Kidney (tissue), 13 donors: ENCODE measurements at regions not wholly inside any gene's neighbourhood (a gene's known extent, or its start where the extent isn't known, plus 50 kb on each side); places are given as distances from the start of the nearest gene placed in this dataset.
"Not testable (repeated sequence)": the region's sequence is repeated elsewhere in the genome, so short reads cannot be mapped to it uniquely, and the experiment has no call there.

Experiments
- DNase-seq, 5 donors: peaks; one replicate each; pipeline ENCODE4 v3.0.0-alpha.2; 2013 to 2020
- FAIRE-seq: peaks from 2 replicates; lab custom pipeline; 2012; peaks lifted over from hg19 to GRCh38; lab: Jason Lieb, UNC
- H3K27ac ChIP-seq, 2 donors: one replicate each; pipeline ENCODE4 v1.7.0; 2013; ENCODE audit warnings: low read depth in 2 of 2, low read length in 2 of 2, inconsistent platforms in 1 of 2
- H3K27me3 ChIP-seq: one replicate; pipeline ENCODE4 v1.7.1; 2013; ENCODE audit warnings: low read length, inconsistent platforms; ENCODE audit not compliant: control insufficient read depth, insufficient read depth
- H3K36me3 ChIP-seq, 3 donors: one replicate each; pipeline versions ENCODE4 v1.7.0 to v1.7.1; 2013; ENCODE audit warnings: low read length in 3 of 3, control low read depth in 1 of 3, inconsistent platforms in 1 of 3; ENCODE audit not compliant: insufficient read depth in 3 of 3, control insufficient read depth in 2 of 3
- H3K4me1 ChIP-seq, 3 donors: one replicate each; pipeline versions ENCODE4 v1.7.0 to v1.7.1; 2013; ENCODE audit warnings: low read length in 3 of 3, inconsistent platforms in 1 of 3, low read depth in 1 of 3; ENCODE audit not compliant: control insufficient read depth in 2 of 3, insufficient read depth in 2 of 3
- H3K4me3 ChIP-seq, 3 donors: one replicate each; pipeline versions ENCODE4 v1.7.0 to v1.8.1; 2013; ENCODE audit warnings: low read length in 3 of 3, control low read depth in 1 of 3, inconsistent platforms in 1 of 3
- H3K9ac ChIP-seq, 3 donors: one replicate each; pipeline versions ENCODE4 v1.7.0 to v1.7.1; 2013; ENCODE audit warnings: low read length in 3 of 3, control low read depth in 1 of 3, inconsistent platforms in 1 of 3
- H3K9me3 ChIP-seq, 3 donors: one replicate each; pipeline versions ENCODE4 v1.7.0 to v1.7.1; 2013; ENCODE audit warnings: low read length in 3 of 3, control low read depth in 1 of 3, inconsistent platforms in 1 of 3; ENCODE audit not compliant: control insufficient read depth in 2 of 3, insufficient read depth in 1 of 3
- intact Hi-C: fragments of 100-400 bp; cut with DNase I; formaldehyde crosslinking; loops from one replicate; pipeline ENCODE4 v1.11.1; 2022
- TF ChIP-seq, protein P1 (sequence below): IDR thresholded peaks from 3 replicates; pipeline ENCODE4 v1.5.1; 2012; ENCODE audit warnings: mild to moderate bottlenecking, moderate library complexity, borderline replicate concordance; ENCODE audit not compliant: insufficient read depth; ENCODE audit errors: extremely low read depth
- donor health status: control.
- donor health status: control.
- donor health status: control.
- donor health status: control.
- donor health status: control.
- donor health status: DM: yes; HTN: yes; CAD: no.
- donor health status: Normal renal cell carcinoma (clear cell type).

DNA sequence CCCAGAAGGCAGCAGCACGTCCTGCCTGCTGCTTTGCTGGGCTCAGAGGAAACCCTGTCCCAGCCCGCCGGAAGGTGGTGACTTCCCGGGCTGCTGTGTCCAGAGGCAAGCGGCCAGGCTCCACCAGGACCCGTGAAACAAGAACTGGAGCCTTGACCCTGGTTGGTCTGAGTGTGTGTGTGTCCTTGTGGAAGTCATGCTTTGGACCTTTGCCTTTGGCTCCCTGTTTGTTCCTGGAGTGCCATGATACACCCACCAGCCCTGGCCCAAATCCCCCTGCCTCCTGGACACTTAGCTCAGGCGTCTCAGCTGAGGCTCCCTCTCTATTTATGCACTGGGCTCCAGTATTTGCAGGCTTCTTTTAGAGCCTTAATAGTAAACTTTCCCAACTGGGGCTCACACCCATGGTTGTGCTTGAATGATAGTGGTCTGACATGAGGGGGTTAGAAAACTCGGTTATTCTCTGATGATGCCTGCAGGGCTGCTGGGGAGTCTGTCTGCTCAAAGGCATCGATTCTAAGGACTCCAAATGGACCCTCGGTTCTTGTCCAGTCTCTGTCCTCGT lies 72.2 kb downstream of the C9orf50 start:
- TF ChIP-seq, protein P1, sequence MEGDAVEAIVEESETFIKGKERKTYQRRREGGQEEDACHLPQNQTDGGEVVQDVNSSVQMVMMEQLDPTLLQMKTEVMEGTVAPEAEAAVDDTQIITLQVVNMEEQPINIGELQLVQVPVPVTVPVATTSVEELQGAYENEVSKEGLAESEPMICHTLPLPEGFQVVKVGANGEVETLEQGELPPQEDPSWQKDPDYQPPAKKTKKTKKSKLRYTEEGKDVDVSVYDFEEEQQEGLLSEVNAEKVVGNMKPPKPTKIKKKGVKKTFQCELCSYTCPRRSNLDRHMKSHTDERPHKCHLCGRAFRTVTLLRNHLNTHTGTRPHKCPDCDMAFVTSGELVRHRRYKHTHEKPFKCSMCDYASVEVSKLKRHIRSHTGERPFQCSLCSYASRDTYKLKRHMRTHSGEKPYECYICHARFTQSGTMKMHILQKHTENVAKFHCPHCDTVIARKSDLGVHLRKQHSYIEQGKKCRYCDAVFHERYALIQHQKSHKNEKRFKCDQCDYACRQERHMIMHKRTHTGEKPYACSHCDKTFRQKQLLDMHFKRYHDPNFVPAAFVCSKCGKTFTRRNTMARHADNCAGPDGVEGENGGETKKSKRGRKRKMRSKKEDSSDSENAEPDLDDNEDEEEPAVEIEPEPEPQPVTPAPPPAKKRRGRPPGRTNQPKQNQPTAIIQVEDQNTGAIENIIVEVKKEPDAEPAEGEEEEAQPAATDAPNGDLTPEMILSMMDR: no peak
- peak overlapping the region in 1 of 3 donors; percentile 81 for H3K9ac ChIP-seq
- H3K9me3 ChIP-seq: no peaks in the 10 kb centered on the region
- peaks cover 0 to 13% (median 7%) of the 10 kb centered on the region in 3 donors for H3K4me1 ChIP-seq
- no peaks in the 10 kb centered on the region for H3K27me3 ChIP-seq
- H3K36me3 ChIP-seq: no peaks in the 10 kb centered on the region
- DNase-seq: peak in 3 of 5 donors; percentile 26 to 90 (median 41)
- intact Hi-C loops: no loop called here
- H3K4me3 ChIP-seq: no peak overlapping the region
- no peak for FAIRE-seq
- H3K27ac ChIP-seq: peak overlapping the region; percentile 78 to 87

DNA sequence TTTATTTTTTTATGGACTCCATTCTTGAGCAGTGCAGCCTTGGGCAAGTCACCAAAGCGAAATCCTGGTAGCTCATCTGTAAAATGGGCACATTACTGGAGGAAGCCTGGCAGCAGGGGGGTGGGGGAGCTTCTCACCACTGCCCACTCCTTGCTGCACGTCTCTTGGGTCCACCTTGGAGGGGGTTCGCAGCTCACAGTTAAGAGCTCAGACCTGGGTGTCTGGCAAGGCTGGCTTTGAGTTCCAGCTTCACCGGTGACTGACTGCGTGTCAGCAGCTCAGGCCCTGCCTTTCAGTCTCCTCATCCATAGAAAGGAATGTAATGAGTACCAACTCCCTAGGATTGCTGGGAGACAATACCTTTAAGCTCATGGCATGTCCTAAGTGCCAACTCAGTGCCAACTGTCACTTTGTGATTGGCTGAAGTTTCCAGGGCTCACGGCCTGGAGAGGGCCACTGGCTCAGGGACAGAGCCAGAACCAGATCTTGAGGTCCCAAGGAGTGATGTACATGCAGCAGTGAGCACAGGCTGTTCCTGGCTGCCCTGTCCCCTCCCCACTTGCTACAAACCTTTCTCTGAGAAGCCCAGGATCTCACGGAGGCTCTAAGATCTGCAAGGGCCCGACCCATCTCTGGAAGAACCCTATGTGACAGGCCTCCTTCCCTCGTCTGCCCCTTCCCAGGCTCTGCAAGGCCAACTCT lies 72.9 kb downstream of the C9orf50 start:
- peak in 2 of 5 donors; percentile 19 to 46 for DNase-seq

DNA sequence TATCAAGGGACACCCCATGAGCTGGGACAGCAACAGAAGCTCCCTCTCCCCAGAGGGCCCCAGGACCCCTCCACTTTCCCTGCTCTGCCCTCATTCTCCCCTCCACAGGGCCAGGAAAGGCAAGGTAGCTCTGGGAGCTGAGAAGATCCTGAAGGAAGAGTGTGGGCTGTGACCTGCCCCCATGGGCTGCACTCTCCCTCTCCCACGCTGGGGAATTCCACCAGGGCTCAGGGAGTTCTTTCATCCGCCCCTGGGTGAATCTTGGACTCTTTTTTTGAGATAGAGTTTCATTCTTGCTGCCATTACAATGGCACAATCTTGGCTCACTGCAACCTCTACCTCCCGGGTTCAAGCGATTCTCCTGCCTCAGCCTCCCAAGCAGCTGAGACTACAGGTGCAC lies 73.8 kb downstream of the C9orf50 start:
- FAIRE-seq (no peak), DNase-seq (peak in 1 of 5 donors; percentile 26)

More for the DNA sequence above, 72.9 kb downstream of the C9orf50 start:
- Histone ChIP-seq H3K4me1 (peaks cover 0 to 13% (median 7%) of the 10 kb centered on the region in 3 donors), H3K36me3 (no peaks in the 10 kb centered on the region), H3K9ac (no peak overlapping the region), H3K27me3 (no peaks in the 10 kb centered on the region), H3K4me3 (no peak overlapping the region), H3K27ac (peak overlapping the region in 1 of 2 donors; percentile 87), H3K9me3 (no peaks in the 10 kb centered on the region)
- FAIRE-seq: no peak
- TF ChIP-seq, protein P1: no peak
- intact Hi-C loops: no loop called here

DNA sequence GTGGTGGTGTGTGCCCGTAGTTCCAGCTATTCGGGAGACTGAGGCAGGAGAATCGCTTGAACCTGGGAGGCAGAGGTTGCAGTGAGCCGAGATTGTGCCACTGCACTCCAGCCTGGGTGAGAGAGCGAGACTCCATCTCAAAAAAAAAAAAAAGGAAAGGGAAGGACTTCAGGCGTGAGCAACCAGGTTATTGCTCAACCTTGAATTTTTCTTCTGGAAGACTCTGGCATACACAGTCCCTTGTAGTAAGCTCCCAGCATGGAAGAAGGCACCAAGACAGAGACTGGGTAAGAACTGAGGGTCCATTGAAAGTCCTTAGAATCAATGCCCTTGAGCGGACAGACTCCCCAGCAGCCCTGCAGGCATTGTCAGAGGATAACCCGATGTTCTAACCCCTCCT lies 75.0 kb downstream of the C9orf50 start:
- intact Hi-C loops, H3K27me3 ChIP-seq, FAIRE-seq: not testable (repeated sequence)

More for the DNA sequence above, 73.8 kb downstream of the C9orf50 start:
- H3K4me3 ChIP-seq: no peak overlapping the region
- intact Hi-C loops: no loop called here
- no peaks in the 10 kb centered on the region for H3K27me3 ChIP-seq
- H3K4me1 ChIP-seq: peaks cover 0 to 13% (median 7%) of the 10 kb centered on the region in 3 donors
- no peak overlapping the region for H3K9ac ChIP-seq
- TF ChIP-seq, protein P1: no peak
- no peaks in the 10 kb centered on the region for H3K36me3 ChIP-seq
- H3K27ac ChIP-seq: no peak overlapping the region
- H3K9me3 ChIP-seq: no peaks in the 10 kb centered on the region

More for the DNA sequence above, 75.0 kb downstream of the C9orf50 start:
- H3K27ac ChIP-seq, H3K9me3 ChIP-seq, H3K36me3 ChIP-seq, H3K9ac ChIP-seq, H3K4me3 ChIP-seq: not testable (repeated sequence)
- DNase-seq: peak in 1 of 5 donors; percentile 20
- H3K4me1 ChIP-seq: peaks cover 0 to 13% (median 7%) of the 10 kb centered on the region in 3 donors
